ENCODE measurements at regions not wholly inside any gene's neighbourhood (a gene's known extent, or its start where the extent isn't known, plus 50 kb on each side); places are given as distances from the start of the nearest gene placed in this dataset.
A peak's percentile ranks its signal among the peaks of the same experiment; 100 is the strongest.
"Not testable (repeated sequence)": the region's sequence is repeated elsewhere in the genome, so short reads cannot be mapped to it uniquely, and the experiment has no call there.

DNA sequence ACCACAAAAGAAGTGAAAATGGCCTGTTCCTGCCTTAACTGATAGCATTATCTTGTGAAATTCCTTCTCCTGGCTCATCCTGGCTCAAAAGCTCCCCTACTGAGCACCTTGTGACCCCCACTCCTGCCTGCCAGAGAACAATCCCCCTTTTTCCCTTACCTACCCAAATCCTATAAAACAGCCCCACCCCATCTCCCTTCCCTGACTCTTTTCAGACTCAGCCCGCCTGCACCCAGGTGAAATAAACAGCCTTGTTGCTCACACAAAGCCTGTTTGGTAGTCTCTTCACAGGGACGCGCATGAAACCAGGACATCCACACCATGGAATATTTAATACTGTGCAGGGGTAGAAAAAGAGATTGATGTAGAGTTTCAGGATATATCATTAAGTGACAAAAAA is 1677.0 kb downstream of the C4orf33 start:
- DNase-seq (ENCODE audit: low read depth): not testable (repeated sequence)

DNA sequence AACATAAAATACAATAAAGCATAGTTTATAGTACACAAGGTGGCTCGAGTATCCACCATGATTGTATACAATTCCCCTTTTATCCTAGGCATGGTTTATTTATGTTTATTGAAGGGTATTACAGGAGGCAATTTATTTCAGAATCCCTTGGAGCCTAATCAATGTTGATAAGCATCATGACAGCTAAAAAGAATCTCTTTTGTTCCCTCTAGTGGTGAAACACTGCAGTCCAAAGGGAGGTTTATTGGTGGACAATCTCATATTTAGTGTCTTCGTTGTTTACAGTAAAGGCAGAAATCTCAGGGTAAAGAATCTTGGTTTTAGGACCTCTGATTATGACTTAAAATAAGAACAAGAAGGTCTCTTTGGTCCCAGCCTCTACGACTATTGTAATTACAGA is 1712.5 kb downstream of the C4orf33 start:
- peak; percentile 57 for DNase-seq (ENCODE audit: low read depth)

DNA sequence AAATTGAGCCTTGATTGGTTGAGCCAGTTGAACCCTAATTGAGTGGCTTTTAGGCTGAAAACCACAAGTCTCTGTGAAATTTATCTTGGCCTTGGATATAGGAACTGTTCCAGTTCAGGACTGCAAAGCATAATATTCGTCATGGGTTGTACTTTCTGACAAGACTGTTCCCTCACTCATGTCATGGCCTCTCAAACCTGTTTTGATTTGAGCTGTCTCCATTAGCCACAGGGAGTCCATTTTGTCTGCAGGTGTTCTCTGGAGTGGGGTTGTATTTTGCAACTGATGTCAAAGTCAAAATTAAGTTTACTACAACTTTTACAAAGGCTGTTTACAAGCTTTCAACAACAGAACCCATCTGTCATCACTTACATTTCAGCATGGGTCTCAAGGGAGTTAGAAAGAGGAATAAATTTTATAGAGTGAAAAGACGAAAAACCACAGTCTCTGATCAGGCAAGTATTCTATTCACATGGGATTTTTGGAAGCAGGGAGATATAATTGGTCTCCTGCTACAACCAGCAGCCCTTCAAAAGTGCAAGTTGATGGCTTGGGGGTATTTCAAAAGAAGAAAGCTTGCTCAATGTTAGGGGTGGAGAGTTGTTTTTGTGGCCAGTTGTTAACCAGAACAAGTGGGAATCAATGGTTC is 1716.3 kb downstream of the C4orf33 start:
- no peak for DNase-seq (ENCODE audit: low read depth)

DNA sequence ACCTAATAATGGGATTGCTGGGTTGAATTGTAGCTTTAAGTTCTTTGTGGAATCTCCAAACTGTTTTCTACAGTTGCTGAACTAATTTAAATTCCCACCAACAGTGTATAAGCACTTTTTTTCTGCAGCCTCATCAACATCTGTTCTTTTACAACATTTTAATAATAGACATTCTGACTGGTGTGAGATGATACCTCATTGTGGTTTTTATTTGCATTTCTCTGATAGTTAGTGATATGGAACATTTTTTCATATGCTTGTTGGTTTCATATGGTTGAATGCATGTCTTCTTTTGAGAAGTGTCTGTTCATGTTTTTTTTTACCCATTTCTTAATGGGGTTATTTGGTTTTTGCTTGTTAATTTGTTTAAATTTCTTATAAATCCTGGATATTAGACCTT is 1718.9 kb downstream of the C4orf33 start:
- no peak for DNase-seq (ENCODE audit: low read depth)

DNA sequence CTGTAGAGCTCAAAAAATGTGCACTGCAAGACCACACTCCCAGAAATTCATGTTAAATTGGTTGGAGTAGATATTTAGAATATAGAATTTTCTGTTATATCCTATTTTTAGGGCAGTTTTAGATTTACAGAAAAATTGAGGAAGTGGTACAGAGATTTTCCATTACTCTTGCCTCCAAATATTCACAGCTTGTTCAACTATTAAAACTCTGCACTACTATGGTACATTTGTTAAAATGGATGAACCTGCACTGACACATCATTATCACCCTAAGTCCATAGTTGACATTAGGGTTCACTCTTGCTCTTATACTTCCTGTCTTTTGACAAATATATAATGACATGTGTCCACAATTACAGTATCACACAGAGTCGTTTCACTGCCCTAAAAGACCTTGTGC is 1724.5 kb downstream of the C4orf33 start:
- no peak for DNase-seq (ENCODE audit: low read depth)

DNA sequence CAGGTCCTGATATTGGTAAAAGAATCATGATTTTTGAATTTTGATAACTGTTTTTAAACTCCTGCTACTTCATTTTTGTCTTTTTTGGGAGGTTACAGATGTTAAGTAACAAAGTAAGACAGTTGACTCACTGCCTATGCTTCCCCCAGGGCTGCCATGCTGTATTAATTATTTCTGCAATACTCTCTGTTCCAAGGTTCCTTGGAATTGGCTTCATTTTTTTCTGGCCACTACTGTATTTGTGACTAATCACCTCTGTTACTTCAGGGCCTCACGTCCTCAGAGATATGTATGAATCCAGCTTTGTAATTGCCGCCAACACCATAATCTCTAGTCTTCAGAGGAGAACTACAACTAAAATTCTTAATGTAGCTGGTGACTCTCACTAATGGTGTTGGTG is 1729.3 kb downstream of the C4orf33 start:
- DNase-seq (ENCODE audit: low read depth): no peak

DNA sequence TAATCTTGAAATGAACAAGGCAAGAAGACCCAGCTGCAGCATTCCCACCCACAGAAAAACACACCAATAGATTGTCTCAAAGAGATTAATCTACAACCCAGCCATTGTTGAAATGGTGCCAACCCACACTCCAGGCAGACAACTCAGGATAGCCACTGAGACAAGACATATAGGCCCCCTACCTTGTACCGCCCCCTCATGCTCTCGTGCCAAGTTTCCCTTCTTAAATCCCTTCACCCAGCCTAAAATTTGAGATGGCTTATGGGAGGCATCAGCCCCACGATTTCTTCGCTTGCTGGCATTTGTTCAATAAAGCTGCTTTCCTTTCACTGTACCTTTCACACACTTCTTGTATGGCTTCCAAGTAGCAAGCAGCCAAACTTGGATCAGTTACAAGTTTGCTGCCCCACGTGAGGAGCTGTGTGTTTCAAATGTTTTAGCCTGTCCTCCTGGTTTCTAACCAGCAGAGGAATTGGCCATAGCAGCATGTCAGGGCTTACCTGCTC is 1754.1 kb downstream of the C4orf33 start:
- no peak for DNase-seq (ENCODE audit: low read depth)

DNA sequence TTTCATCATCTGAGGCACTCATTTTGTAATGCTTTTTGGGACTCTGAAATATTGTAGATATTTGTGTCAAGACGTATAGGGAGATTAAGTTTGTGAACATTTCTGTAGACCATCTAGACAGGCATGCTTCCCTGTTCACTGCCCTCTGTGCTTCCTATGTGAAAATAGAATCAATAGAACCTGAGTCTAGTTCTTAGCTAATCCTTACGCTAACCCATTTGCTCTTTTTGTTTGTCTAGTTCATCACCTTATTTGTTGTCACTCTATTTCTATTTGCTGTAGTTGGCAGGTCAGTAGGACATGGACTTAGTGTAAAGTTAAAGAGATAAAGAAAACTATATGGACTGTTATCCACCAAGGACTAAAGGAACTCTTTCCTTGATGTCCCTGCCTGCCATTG is 1755.2 kb downstream of the C4orf33 start:
- DNase-seq (ENCODE audit: low read depth): no peak

DNA sequence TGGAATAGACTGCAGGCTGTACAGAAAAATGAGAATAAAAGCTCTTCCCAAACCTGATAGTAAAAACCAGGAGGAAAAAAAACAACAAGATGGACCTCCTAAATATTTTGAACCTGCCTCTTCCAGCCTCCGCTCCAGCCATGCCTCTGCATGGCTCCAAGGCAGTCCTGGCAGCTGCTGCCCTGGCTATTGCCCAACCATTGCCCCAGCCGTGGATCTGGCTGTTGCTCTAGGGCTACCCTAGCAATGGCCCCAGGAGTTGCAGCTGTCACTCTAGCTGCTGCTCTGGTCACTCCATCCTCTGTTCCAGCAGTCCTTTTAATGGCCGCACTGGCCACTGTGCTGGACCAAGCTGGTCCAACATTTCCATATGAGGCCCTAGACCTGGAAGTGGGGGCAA is 1756.0 kb downstream of the C4orf33 start:
- DNase-seq (ENCODE audit: low read depth): no peak

DNA sequence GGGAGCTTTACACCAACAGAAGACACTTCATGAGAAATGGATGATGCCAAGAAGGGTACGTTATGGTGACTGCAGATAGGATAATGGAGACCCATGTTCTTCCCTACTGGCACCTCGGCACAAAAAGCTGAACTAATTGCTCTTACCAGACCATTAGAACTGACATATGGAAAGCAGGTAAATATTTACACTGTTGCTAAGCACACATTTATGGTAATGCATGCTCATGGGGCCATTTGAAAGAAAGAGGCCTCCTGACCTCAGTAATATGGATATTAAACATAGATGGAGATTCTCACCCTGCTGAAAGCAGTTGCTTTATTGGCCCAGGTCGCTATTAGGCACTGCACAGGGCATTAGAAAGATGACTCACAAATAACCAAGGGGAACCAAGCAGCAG is 1759.6 kb downstream of the C4orf33 start:
- no peak for DNase-seq (ENCODE audit: low read depth)

DNA sequence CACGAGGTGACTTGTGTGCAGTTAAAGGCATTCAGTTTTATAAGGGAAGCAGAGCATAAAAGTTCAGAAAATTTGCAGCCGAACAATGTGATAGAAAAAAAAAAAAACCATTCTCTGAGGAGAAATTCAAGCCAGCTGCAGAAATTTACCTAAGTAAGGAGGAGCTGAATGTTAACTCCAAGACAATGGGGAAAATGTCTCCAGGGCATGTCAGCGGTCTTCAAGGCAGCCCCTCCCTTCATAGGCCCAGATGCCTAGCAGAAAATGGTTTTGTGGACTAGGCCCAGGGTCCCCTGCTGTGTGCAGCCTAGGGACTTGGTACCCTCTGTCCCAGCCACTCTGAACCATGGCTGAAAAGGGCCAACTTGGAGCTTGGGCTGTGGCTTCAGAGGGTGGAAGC is 1764.0 kb downstream of the C4orf33 start:
- DNase-seq (ENCODE audit: low read depth): no peak

DNA sequence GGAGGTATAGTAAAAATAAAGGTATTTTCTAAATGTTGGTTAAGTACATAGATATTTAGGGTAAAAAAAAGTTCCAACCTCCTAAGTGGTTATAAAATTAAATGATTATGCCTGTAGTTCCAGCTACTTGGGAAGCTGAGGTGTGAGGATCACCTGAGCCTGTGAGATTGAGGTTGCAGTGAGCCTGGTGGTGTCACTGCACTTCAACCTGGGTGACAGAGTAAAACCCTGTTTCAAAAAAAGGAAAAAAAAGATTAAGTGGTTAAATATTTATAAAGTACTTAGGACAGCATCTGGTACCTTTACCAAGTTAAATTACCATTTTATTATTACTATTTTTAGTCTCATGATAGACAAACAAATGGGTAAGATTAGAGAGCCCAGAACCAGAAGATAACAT is 1801.0 kb downstream of the C4orf33 start:
- no peak for DNase-seq (ENCODE audit: low read depth)

DNA sequence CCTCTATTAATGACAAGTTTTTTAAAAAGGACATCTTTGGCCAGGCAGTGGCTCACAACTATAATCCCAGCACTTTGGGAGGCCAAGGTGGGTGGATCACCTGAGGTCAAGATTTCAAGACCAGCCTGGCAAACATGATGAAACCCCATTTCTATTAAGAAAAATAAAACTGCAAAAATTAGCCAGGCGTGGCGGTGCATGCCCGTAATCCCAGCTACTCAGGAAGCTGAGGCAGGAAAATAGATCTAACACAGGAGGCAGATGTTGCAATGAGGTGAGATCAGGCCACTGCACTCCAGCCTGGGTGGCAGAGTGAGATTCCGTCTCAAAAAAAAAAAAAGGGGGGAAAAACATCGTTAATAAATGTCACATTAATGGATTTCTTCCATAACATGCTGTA is 1805.4 kb downstream of the C4orf33 start:
- DNase-seq (ENCODE audit: low read depth): no peak

DNA sequence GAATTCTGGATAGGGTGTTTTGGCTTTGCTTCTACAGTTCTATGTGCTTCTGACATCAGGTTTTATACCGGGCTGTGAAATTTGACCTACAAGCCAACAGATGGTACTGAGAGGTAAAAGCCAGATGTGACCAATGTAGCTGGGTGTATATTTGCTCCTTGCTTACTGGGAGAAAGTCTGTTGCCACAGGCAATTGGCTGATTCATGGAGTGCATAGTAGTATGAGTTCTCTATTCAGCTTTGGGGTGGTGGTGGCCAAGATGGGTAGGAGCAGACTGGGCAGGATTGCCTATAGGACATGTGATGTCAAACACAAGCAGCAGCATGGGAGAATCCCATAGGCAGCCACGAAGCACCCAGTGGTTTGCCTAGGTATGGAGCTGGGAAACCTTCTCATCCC is 1827.0 kb downstream of the C4orf33 start:
- no peak for DNase-seq (ENCODE audit: low read depth)

DNA sequence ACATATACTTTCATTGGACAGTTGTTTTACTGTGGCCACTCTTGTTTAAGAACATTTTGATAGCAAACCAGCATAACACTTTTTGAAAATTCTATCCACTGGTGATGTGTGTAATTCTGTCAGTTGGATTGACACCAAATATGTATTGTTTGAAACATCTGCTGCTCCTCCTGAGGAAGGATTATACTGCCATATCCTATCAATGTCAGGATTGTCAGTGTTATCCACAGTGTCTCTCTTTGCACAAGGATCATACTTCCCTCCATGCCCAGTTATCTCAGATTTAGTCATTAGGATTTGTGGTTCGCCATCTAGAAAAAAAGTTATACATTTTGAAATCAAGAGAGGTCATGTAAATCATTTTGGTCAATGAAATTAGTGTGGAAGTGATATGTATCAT is 1859.6 kb downstream of the C4orf33 start:
- DNase-seq (ENCODE audit: low read depth): no peak

DNA sequence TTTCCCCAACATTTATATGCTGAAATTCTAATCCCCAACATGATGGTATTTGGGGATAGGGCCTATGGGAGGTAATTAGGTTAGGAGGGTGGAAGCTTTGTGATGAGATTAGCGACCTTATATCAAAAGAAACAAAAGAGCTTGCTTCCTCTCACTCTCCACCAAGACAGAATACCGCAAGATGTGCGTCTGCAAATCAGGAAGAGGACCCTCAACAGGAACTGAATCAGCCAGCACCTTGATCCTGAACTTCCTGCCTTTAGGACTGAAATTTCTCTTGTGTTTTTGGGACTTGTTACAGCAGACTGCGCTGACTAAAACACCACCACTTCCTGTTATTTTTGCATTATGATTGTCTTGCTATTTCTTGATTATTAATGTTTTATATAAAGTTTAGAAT is 1889.4 kb downstream of the C4orf33 start:
- DNase-seq (ENCODE audit: low read depth): peak; percentile 34

DNA sequence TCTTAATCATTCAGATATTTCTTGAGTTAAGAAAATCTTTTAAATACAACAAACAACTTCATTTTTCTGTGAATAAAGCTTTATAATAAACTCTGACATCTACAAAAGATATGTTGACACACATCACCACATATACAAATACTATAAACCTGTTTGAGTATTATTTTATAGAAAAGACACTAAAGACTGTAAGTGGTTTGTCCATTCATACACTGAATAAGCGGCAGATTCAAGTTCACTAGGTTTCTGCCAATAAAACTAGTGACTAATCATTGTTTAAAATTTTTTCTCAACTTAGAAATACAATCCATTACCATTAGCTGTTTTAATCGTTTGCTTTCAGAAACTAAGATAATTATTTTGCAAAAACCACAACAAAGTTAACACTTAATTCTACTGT is 1900.0 kb downstream of the C4orf33 start:
- peak; percentile 30 for DNase-seq (ENCODE audit: low read depth)

DNA sequence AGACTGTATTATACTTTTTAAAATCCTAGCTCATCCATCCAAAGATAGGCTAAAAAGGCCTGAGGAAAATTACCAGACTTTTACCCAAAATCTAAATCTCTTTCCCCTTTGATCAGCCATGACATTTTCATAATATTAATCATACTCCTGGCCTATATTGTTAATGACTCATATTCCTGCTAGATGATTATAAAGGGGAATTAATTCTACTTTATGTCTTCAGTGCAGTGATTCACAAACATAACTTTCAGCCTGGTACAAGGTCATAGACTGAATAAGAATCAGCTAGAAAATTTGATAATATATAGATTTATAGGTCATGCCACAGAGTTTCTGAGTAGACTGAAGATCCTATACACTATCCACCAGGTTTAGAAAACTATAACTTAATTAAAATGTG is 1905.4 kb downstream of the C4orf33 start:
- peak; percentile 77 for DNase-seq (ENCODE audit: low read depth)

DNA sequence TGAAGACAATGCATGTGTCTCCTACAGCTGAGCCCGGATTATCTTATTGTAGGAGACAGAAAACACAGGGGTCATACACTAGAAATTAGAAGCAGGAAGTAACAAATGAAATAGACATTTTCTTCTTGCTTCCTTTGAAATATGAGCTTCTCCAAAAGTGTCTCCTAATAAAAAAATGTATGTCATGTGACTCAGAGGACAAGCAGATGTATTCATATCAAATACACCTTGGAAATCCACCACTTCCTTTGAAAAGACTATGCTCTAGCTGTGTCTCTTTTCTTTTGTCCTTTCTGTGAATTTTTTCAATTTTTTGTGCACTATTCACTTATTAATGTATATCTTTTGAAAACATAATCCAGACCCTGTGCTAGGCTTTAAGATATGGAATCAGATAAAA is 1906.2 kb downstream of the C4orf33 start:
- DNase-seq (ENCODE audit: low read depth): peak; percentile 32

DNA sequence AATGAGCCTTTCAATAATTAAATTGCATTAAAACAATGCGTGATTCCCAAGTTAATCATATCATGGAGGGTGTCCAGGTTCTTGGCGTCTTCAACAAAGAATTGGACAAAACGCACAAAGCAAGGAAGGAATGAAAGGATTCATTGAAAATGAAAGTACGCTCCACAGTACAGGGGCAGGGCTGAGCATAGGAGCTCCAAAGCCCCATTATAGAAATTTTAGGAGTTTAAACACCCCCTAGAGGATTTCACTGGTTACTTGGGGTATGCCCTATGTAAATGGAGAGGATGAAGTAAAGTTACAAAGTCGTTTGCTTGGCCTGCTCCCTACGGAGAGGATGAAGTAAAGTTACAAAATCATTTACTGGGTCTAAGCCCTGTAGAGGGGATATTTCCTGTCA is 1910.4 kb downstream of the C4orf33 start:
- no peak for DNase-seq (ENCODE audit: low read depth)

DNA sequence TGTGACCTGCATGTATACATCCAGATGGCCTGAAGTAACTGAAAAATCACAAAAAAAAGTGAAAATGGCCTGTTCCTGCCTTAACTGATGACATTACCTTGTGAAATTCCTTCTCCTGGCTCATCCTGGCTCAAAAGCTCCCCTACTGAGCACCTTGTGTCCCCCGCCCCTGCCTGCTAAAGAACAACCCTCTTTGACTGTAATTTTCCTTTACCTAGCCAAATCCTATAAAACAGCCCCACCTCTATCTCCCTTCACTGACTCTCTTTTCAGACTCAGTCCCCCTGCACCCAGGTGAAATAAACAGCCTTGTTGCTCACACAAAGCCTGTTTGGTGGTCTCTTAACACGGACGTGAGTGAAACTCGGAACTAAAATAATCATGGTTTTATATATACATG is 1916.0 kb downstream of the C4orf33 start:
- DNase-seq (ENCODE audit: low read depth): not testable (repeated sequence)

DNA sequence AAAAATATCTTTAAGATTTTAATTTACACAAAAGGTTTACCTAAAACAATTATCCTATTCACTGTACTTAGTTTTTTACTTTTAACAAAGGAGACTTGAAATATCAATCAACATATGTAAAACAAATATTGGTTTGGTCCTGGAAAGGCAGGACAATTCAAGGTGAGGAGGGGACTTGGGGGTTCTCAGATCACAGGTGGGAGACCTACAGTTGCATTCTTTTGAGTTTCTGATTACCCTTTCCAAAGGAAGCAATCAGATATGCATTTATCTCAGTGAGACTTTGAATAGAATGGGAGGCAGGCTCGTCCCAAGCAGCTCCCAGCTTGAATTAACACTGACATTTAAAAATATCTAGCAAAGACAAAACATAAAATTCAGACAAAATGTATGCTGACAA is 1917.3 kb downstream of the C4orf33 start:
- DNase-seq (ENCODE audit: low read depth): no peak

DNA sequence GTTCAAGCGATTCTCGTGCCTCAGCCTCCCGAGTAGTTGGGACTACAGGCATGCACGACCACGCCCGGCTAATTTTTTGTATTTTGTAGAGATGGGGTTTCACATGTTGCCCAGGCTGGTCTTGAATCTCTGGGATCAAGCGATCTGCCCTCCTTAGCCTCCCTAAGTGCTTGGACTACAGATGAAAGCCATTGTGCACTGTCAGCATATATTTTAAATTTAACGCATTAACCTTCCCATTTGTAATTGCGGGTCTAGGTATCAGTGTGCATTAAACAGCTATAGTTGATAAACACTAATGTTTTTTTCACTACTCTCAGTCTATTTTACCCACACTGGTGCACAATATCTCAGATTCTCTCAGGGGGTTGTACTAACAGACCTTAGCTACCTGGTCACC is 1930.8 kb downstream of the C4orf33 start:
- DNase-seq (ENCODE audit: low read depth): no peak

DNA sequence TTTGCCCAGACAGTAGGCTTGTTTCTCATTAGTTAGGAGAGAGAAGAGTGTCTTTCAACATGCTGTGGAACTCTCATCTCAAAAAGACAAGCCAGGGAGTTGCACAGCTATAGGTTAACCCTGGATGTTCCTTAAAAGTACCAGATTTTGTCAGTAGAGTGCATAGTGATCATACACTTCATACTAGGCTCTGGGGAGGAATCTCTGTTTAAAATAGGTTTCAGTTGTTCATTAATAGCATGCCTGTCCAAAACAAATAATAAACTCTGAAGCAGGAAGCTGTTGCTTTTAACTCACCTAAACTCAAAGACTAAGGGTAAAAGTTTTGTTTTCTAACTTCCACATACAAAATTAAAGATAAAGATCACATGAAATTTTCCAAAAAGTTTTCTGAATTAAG is 1948.4 kb downstream of the C4orf33 start:
- DNase-seq (ENCODE audit: low read depth): no peak

DNA sequence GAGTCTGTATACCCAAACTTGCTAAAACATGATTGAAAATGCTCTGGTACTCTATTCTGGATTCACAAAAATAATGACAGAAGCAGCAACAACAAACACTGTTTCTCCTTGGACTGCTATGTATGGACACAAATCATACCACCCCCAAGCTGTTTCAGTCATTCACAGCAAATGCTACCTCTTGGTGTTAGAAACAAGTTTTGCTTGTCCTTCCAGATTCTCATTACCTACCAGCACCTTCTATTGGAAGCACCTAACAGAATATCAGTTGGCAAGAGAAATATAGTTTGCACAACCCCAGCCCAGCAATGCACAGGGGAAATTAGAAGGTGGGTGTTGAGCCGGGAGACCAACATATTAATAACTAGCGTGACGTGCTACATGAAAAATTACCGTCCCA is 1950.9 kb downstream of the C4orf33 start:
- DNase-seq (ENCODE audit: low read depth): no peak

All from ELR (cell line).